Neural cell (in vitro differentiated cells): ENCODE measurements at regions not wholly inside any gene's neighbourhood (a gene's known extent, or its start where the extent isn't known, plus 50 kb on each side); places are given as distances from the start of the nearest gene placed in this dataset.

Experiments used
- CTCF ChIP-seq: fragments of 450-650 bp; IDR thresholded peaks from 2 replicates; pipeline ENCODE4 v1.5.1; 2014; ENCODE audit warnings: antibody characterized with exemption, mild to moderate bottlenecking, moderate library complexity; ENCODE audit not compliant: poor library complexity, severe bottlenecking
- RAD21 ChIP-seq: fragments of 450-650 bp; conservative IDR thresholded peaks from 2 replicates; pipeline ENCODE4 v1.6.1; 2014; ENCODE audit warnings: antibody characterized with exemption, mild to moderate bottlenecking, moderate library complexity
- SMC3 ChIP-seq: fragments of 450-650 bp; conservative IDR thresholded peaks from 2 replicates; pipeline ENCODE4 v1.6.1; 2014; ENCODE audit warnings: antibody characterized with exemption, mild to moderate bottlenecking, moderate library complexity; ENCODE audit not compliant: poor library complexity
- TAF1 ChIP-seq: IDR thresholded peaks from 2 replicates; pipeline ENCODE4 v1.6.1; 2012; ENCODE audit warnings: low read depth

GRCh38 chr3:150346981-150347863 is 60.9 kb upstream of the TSC22D2 start:
- no peak for TF ChIP-seq CTCF
- no peak for TF ChIP-seq SMC3
- no peak for TF ChIP-seq RAD21
- TF ChIP-seq TAF1: no peak
